ENCODE measurements at regions not wholly inside any gene's neighbourhood (a gene's known extent, or its start where the extent isn't known, plus 50 kb on each side); places are given as distances from the start of the nearest gene placed in this dataset.

DNA sequence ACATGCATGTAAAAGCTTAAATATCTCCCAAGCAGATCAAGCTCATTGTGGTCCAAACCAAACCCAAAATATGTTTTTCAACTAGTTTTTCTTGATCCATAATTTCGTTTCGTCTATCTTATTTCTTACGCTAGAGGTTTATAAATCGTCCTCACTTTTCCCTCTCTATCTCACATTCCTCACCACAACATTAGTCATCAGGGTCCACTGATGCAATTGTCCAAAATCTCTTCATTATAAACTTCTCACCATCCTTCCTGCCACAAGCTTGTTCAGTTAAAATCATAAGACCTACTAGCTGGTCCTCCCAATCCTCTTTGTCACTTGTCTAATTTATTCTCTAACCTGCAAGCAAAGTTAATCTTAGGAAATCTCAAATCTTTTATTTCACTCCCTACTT, 173.0 kb upstream of the PALMD start:
- WGBS, 2 donors = 69 to 71% methylated on average over 4 of the region's 4 CpGs
- Histone ChIP-seq H3K27me3 (no peaks in the 10 kb centered on the region), H3K27ac (no peak overlapping the region), H3K9me3 (no peaks in the 10 kb centered on the region), H3K36me3 (replicated peaks in 1 of 2; ENCODE audit: insufficient read depth in 1 of 2, low read depth in 2 of 2) (no peaks in the 10 kb centered on the region), H3K4me3 (no peak overlapping the region), H3K4me1 (no peaks in the 10 kb centered on the region)
- DNase-seq (no peak), ATAC-seq (no peak)
- intact Hi-C loops (cut with DNase I) = no loop called here
- TF ChIP-seq POLR2A (IDR thresholded peaks at IDR 0.05) = no peak
- TF ChIP-seq, protein P1, sequence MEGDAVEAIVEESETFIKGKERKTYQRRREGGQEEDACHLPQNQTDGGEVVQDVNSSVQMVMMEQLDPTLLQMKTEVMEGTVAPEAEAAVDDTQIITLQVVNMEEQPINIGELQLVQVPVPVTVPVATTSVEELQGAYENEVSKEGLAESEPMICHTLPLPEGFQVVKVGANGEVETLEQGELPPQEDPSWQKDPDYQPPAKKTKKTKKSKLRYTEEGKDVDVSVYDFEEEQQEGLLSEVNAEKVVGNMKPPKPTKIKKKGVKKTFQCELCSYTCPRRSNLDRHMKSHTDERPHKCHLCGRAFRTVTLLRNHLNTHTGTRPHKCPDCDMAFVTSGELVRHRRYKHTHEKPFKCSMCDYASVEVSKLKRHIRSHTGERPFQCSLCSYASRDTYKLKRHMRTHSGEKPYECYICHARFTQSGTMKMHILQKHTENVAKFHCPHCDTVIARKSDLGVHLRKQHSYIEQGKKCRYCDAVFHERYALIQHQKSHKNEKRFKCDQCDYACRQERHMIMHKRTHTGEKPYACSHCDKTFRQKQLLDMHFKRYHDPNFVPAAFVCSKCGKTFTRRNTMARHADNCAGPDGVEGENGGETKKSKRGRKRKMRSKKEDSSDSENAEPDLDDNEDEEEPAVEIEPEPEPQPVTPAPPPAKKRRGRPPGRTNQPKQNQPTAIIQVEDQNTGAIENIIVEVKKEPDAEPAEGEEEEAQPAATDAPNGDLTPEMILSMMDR (IDR thresholded peaks at IDR 0.05) = no peak

DNA sequence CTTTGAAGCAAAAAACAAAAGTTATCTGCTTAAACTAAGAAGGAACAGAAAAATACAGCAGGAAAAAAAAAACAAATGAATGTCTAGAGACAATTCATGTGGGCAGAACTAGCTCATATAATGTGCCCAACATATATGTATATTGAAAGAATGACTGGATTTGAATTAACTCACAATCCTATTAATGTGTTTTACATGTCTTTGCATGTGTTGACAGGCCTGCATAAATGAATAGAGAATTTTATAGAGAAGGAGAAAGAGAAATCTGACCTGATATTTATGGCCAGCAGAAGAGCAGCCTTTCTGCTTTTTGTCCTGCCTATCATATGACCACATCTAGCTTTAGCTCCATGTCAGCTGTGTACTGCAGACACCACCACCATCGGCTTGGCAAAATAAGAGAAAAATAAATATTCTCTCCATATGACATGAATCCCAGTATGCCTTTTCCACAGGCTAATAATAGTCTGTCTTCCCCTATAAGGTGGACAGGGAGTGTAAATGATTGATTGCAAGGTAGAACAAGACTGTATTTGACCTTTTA, 171.5 kb upstream of the PALMD start:
- no peaks in the 10 kb centered on the region for H3K4me1 ChIP-seq
- intact Hi-C loops (cut with DNase I) = no loop called here
- no peaks in the 10 kb centered on the region for H3K27me3 ChIP-seq
- no peak overlapping the region for H3K4me3 ChIP-seq
- TF ChIP-seq, protein P1 (IDR thresholded peaks at IDR 0.05) = no peak
- no peak for TF ChIP-seq POLR2A (IDR thresholded peaks at IDR 0.05)
- H3K9me3 ChIP-seq = no peaks in the 10 kb centered on the region
- H3K36me3 ChIP-seq (replicated peaks in 1 of 2; ENCODE audit: insufficient read depth in 1 of 2, low read depth in 2 of 2) = no peaks in the 10 kb centered on the region
- no peak for ATAC-seq
- no peak for DNase-seq
- no peak overlapping the region for H3K27ac ChIP-seq
- WGBS, 2 donors = 23 to 27% methylated on average over 1 of the region's 1 CpG

DNA sequence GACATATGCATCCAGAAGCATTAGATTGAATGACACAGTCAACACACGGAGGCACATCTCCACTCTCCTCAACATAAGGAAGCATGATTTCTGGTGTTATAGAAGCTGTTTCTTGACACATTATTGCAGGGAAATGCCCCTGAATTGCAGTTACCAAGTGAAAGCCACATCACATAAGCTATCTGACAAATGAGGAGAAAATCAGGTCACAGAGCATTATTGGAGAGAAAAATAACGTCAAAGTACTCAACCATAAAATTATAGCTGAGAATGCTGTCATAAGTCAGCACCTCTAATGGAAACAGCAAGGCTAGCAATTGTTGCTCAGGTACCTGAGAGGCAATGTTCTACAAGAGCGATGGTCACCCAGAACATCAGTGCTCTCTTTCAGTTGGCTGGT, 169.9 kb upstream of the PALMD start:
- DNase-seq = peak in 1 of 4 donors; percentile 4
- intact Hi-C loops (cut with DNase I) = no loop called here
- H3K4me1 ChIP-seq = no peaks in the 10 kb centered on the region
- no peak for ATAC-seq
- 65 to 73% methylated on average over 3 of the region's 3 CpGs for WGBS, 2 donors
- H3K27ac ChIP-seq = no peak overlapping the region
- H3K27me3 ChIP-seq = no peaks in the 10 kb centered on the region
- no peaks in the 10 kb centered on the region for H3K9me3 ChIP-seq
- TF ChIP-seq, protein P1 (IDR thresholded peaks at IDR 0.05) = no peak
- H3K36me3 ChIP-seq (replicated peaks in 1 of 2; ENCODE audit: insufficient read depth in 1 of 2, low read depth in 2 of 2) = no peaks in the 10 kb centered on the region
- no peak overlapping the region for H3K4me3 ChIP-seq

DNA sequence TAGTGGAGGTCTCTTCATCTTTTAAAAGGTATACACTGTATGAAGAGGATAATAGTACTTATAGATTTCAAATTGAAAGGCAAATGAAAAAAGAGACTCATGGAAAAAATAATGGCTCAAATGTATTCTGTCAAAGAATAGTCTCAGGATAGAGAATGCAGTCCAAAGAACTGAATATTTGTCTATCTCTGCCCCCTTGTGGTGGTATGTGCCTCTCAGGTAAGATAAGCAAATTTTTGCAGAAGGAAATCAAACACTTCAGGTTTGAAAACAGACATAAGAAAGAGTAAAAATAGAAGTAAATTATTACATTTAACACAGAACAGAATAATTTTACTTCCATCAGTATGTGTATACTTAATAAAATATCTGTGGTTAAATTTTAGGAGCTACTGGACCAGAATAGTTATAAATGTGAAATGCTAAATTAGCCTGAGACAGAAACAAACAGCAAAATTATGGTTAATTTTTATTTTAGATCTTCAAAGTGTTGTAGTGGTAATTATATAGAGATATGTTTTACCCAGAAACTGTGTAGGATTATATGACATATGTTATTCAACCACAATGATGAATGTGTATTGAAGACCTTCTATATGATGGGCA, 164.4 kb upstream of the PALMD start:
- ATAC-seq (peak; percentile 80), DNase-seq (peak; percentile 51 to 76 (median 55))
- Histone ChIP-seq H3K27me3 (no peaks in the 10 kb centered on the region), H3K4me1 (no peaks in the 10 kb centered on the region), H3K36me3 (replicated peaks in 1 of 2; ENCODE audit: insufficient read depth in 1 of 2, low read depth in 2 of 2) (no peaks in the 10 kb centered on the region), H3K27ac (no peak overlapping the region), H3K4me3 (no peak overlapping the region), H3K9me3 (no peaks in the 10 kb centered on the region)
- no peak for TF ChIP-seq POLR2A (IDR thresholded peaks at IDR 0.05)
- TF ChIP-seq, protein P1 (IDR thresholded peaks at IDR 0.05) = peak; percentile 30 to 75 (median 67)
- intact Hi-C loops (cut with DNase I) = loop anchor here (10.0 kb wide), 1 partner anchor 297 kb away; no protein-coding TSS in a partner anchor

DNA sequence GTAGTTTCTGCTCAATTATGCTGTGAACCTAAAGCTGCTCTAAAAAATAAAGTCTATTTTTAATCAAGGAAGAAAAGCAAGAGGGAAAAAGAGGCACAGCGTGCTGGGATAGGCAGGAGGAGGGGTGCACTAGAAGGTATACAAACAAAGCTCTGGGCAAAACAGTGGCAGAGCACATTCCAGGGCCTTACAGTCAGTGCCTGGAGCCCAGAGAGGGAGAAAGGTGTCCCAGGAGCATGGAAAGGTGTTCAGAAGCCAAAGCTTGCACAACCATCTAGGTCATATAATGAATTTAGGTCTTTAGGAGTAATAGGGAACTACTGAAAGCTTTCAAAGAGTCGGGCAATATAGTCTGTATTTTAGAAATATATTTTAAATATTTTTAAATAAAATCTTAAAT, 163.6 kb upstream of the PALMD start:
- TF ChIP-seq, protein P1 (IDR thresholded peaks at IDR 0.05) = no peak
- TF ChIP-seq POLR2A (IDR thresholded peaks at IDR 0.05) = no peak
- WGBS, 2 donors = 58 to 70% methylated on average over 2 of the region's 2 CpGs

More for the DNA sequence above, 163.6 kb upstream of the PALMD start:
- no peak for ATAC-seq
- DNase-seq = no peak
- Histone ChIP-seq H3K4me1 (no peaks in the 10 kb centered on the region), H3K36me3 (replicated peaks in 1 of 2; ENCODE audit: insufficient read depth in 1 of 2, low read depth in 2 of 2) (no peaks in the 10 kb centered on the region), H3K27me3 (no peaks in the 10 kb centered on the region), H3K27ac (no peak overlapping the region), H3K4me3 (no peak overlapping the region), H3K9me3 (no peaks in the 10 kb centered on the region)
- intact Hi-C loops (cut with DNase I) = loop anchor here (10.0 kb wide), 1 partner anchor 297 kb away; no protein-coding TSS in a partner anchor
